ENCODE measurements at regions not wholly inside any gene's neighbourhood (a gene's known extent, or its start where the extent isn't known, plus 50 kb on each side); places are given as distances from the start of the nearest gene placed in this dataset.

DNA sequence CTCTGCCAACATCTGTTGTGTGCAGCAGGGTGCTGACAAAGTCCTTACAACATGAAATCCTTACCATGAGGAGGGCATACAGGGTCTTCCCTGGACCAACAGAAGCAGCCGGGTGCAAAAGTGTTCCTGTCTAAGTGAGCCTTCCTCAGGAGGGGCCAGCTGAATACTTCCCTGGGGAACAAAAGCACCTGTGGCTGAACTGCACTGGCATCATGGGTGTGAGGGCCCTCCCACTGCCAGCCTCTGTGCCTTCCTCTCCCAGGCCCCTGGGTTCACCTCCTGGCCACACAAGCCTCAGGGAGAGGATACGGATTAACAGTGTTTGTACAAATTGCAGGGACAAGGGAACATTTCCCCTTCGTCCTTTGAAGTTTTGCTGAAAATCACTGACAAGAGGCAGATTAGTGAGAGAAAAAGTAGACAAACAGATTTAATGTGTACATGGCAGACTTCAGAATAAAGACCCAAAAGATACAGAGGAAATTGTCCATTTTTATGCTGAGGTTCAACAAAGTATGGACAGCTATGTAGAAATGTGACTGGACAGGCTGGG lies 91.0 kb upstream of the PPM1J start:
- H2AFZ ChIP-seq (replicated peaks; ENCODE audit: low read length, poor library complexity): no peak overlapping the region
- no peak for ATAC-seq (ENCODE audit: low read depth)
- H3K4me1 ChIP-seq (ENCODE audit: control insufficient read depth, insufficient read depth, low read length): no peaks in the 10 kb centered on the region
- H3K36me3 ChIP-seq (ENCODE audit: control insufficient read depth, insufficient read depth, low read length): no peaks in the 10 kb centered on the region
- H3K9me1 ChIP-seq (ENCODE audit: insufficient read depth, low read length): no peaks in the 10 kb centered on the region
- H3K27ac ChIP-seq (ENCODE audit: insufficient read depth, low read length): no peak overlapping the region
- H4K8ac ChIP-seq (ENCODE audit: low read depth in 2 of 2, low read length in 2 of 2): no peak overlapping the region
- H3K4ac ChIP-seq (ENCODE audit: low read depth, low read length): no peak overlapping the region
- no peak overlapping the region for H3K14ac ChIP-seq (replicated peaks; ENCODE audit: low read depth, low read length)
- WGBS, 2 experiments (ENCODE audit: extremely low coverage in 2 of 2, insufficient read length in 1 of 2): 80% methylated on average over 1 of the region's 3 CpGs; no CpG with 5 or more reads in 1 of the 2 experiments
- H3K4me3 ChIP-seq (ENCODE audit: insufficient read depth, low read depth, low read length): no peak overlapping the region
- TF ChIP-seq RAD21 (IDR thresholded peaks at IDR 0.05; ENCODE audit: low read length) (no peak), MAFK (IDR thresholded peaks at IDR 0.05; ENCODE audit: low read depth, low read length) (no peak), RCOR1 (IDR thresholded peaks at IDR 0.05; ENCODE audit: insufficient replicate concordance, low read length) (no peak), CEBPB (IDR thresholded peaks at IDR 0.05; ENCODE audit: low read depth, low read length) (no peak), BHLHE40 (IDR thresholded peaks at IDR 0.05; ENCODE audit: low read depth, low read length) (no peak), POLR2A (IDR thresholded peaks at IDR 0.05; ENCODE audit: low read depth, low read length) (no peak), MAZ (IDR thresholded peaks at IDR 0.05; ENCODE audit: borderline replicate concordance, low read depth, low read length) (no peak), MXI1 (IDR thresholded peaks at IDR 0.05; ENCODE audit: borderline replicate concordance, low read depth, low read length) (no peak), RFX5 (IDR thresholded peaks at IDR 0.05; ENCODE audit: low read depth, low read length) (no peak), CHD1 (IDR thresholded peaks at IDR 0.05; ENCODE audit: low read depth, low read length) (no peak), NFE2L2 (IDR thresholded peaks at IDR 0.05; ENCODE audit: low read depth, low read length) (no peak), FOS (IDR thresholded peaks at IDR 0.05; ENCODE audit: low read depth, low read length) (no peak), SMC3 (IDR thresholded peaks at IDR 0.05; ENCODE audit: low read depth, low read length) (no peak)
- TF ChIP-seq, protein P1, sequence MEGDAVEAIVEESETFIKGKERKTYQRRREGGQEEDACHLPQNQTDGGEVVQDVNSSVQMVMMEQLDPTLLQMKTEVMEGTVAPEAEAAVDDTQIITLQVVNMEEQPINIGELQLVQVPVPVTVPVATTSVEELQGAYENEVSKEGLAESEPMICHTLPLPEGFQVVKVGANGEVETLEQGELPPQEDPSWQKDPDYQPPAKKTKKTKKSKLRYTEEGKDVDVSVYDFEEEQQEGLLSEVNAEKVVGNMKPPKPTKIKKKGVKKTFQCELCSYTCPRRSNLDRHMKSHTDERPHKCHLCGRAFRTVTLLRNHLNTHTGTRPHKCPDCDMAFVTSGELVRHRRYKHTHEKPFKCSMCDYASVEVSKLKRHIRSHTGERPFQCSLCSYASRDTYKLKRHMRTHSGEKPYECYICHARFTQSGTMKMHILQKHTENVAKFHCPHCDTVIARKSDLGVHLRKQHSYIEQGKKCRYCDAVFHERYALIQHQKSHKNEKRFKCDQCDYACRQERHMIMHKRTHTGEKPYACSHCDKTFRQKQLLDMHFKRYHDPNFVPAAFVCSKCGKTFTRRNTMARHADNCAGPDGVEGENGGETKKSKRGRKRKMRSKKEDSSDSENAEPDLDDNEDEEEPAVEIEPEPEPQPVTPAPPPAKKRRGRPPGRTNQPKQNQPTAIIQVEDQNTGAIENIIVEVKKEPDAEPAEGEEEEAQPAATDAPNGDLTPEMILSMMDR (conservative IDR thresholded peaks at IDR 0.05; ENCODE audit: low read depth, low read length): no peak
- TF ChIP-seq, protein P2, sequence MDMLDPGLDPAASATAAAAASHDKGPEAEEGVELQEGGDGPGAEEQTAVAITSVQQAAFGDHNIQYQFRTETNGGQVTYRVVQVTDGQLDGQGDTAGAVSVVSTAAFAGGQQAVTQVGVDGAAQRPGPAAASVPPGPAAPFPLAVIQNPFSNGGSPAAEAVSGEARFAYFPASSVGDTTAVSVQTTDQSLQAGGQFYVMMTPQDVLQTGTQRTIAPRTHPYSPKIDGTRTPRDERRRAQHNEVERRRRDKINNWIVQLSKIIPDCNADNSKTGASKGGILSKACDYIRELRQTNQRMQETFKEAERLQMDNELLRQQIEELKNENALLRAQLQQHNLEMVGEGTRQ (IDR thresholded peaks at IDR 0.05; ENCODE audit: low read depth, low read length): no peak
- TF ChIP-seq, protein P3, sequence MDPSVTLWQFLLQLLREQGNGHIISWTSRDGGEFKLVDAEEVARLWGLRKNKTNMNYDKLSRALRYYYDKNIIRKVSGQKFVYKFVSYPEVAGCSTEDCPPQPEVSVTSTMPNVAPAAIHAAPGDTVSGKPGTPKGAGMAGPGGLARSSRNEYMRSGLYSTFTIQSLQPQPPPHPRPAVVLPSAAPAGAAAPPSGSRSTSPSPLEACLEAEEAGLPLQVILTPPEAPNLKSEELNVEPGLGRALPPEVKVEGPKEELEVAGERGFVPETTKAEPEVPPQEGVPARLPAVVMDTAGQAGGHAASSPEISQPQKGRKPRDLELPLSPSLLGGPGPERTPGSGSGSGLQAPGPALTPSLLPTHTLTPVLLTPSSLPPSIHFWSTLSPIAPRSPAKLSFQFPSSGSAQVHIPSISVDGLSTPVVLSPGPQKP (IDR thresholded peaks at IDR 0.05; ENCODE audit: borderline replicate concordance, low read depth, low read length): no peak
- no peak overlapping the region for H3K4me2 ChIP-seq (ENCODE audit: low read depth, low read length)
- no peaks in the 10 kb centered on the region for H3K9me3 ChIP-seq (ENCODE audit: control insufficient read depth, insufficient read depth, low read length)
- H2BK15ac ChIP-seq (ENCODE audit: low read depth, low read length): no peak overlapping the region
- H3K79me1 ChIP-seq (ENCODE audit: low read depth in 1 of 2, low read length in 2 of 2): no peaks in the 10 kb centered on the region
- no peak for DNase-seq
- no peak overlapping the region for H2AK5ac ChIP-seq (ENCODE audit: low read depth, low read length)
- H3K56ac ChIP-seq (ENCODE audit: extremely low read depth, insufficient read depth, low read length): no peak overlapping the region
- no peak overlapping the region for H4K5ac ChIP-seq (ENCODE audit: low read depth, low read length)
- H2AK9ac ChIP-seq (replicated peaks; ENCODE audit: low read depth, low read length, poor library complexity): no peak overlapping the region
- no peak overlapping the region for H3K9ac ChIP-seq (ENCODE audit: low read depth, low read length)
- ChIA-PET POLR2A (ENCODE audit: unreplicated experiment) (no interaction called here), CTCF (interaction anchor here (2.1 to 4.7 kb wide), 3 partner anchors 85 to 91 kb away, joined by 8 to 32 read pairs (median 16); partner anchors contain the start of gene PPM1J)
- H2BK120ac ChIP-seq (ENCODE audit: low read depth, low read length): no peak overlapping the region
- H3K18ac ChIP-seq (ENCODE audit: low read depth, low read length): no peak overlapping the region
- H2BK20ac ChIP-seq (ENCODE audit: low read depth, low read length): no peak overlapping the region
- no peak overlapping the region for H2BK5ac ChIP-seq (ENCODE audit: low read depth, low read length, poor library complexity, severe bottlenecking)
- dilution Hi-C loops (cut with HindIII; ENCODE audit: low sequenced_read_pairs, unreplicated experiment): no loop called here
- no TSS peak for BruUV-seq (replicated peaks)
- no peaks in the 10 kb centered on the region for H4K20me1 ChIP-seq (ENCODE audit: insufficient read depth, low read length)
- intact Hi-C loops (cut with micrococcal nuclease): no loop called here
- H3K27me3 ChIP-seq (ENCODE audit: control insufficient read depth, insufficient read depth, low read length): peaks cover 9% of the 10 kb centered on the region
- H4K91ac ChIP-seq (ENCODE audit: insufficient read depth, low read depth, low read length): no peak overlapping the region
- H3K23ac ChIP-seq (ENCODE audit: low read depth, low read length): no peak overlapping the region
- in situ Hi-C loops (cut with MboI; ENCODE audit: low sequenced_read_pairs): loop anchor here (5.0 kb wide), 2 partner anchors 89 to 236 kb away; partner anchors contain the start of gene PPM1J

Data from IMR-90 (cell line).